CD4-positive, alpha-beta T cell treated with Interleukin-15 for 4 hours (primary cell): ENCODE measurements at regions not wholly inside any gene's neighbourhood (a gene's known extent, or its start where the extent isn't known, plus 50 kb on each side); places are given as distances from the start of the nearest gene placed in this dataset.

ENCODE experiments used
- DNase-seq: peaks from one replicate; pipeline ENCODE4 v3.0.0-alpha.2; 2020; ENCODE audit warnings: low spot score

DNA sequence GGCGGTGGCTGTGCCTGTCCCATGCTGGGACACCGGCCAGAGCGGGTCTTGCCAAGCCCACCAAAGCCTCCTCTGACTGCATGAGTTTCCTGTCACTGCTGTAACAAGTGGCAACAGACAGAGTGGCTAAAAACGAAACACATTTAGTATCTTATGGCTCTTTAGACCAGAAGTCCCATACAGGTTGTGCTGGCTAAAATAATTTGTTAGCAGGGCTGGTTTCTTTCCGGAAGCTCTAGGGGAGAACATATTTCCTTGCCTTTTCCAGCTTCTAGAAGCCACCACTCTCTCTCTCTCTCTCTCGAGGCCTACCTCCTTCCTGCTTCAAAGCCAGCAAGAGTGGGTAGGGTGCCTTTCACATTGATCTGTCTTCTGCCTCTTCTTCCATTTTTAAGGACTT is 171.6 kb upstream of the PLPP4 start:
- DNase-seq: no peak

DNA sequence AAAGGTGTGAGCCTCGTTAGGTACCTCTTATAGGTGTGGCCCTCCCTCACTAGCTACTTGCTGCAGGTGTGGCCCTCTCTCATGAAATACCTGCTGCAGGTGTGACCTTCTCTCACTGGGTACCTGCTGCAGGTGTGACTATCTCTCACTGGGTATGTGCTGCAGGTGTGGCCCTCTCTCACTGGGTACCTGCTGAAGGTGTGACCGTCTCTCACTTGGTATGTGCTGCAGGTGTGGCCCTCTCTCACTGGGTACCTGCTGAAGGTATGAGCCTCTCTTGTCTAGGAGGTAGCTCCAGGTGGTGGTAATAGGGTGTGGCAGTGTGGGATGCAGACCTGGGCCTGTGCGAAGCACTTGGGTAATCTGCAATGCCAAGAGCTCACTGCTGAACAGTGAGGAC is 170.7 kb upstream of the PLPP4 start:
- DNase-seq: no peak

DNA sequence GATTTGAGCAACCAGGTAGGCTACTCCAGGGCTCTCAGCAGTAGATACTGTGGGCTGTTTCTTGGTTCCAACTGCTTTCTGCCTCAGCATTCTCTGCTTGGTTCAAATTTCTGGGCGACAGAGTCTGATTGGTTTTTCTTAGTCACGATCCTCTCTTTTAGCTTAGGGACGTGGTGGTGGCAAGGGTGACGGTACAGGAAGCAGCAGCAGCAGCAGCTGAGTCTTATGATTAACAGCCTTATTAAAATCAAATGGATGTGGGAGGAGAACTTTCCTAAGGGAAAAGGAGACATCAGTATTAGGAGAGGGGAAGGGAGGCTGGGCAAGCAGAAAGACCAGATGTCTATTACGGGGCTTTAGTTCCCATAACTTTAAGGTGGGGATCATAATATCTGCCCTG is 156.5 kb upstream of the PLPP4 start:
- no peak for DNase-seq

DNA sequence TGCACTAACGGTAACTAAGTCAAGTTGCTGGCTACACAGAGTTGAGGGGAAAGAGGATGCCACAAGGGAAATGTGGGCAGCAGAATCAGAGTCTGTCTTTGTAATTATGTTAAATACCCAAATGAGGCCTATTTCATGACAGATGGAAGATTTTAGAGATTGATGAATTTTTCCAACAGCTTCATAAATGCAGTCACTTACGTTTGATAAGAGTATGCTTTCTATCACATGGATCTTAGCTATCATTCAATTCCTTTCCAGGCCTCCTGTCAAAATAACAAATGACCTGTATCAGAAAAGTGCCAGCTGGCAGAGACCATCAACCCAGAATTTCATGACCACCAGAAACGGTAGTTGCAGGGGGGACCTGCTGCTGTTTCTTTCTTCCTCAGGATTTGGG is 148.4 kb upstream of the PLPP4 start:
- DNase-seq: no peak

DNA sequence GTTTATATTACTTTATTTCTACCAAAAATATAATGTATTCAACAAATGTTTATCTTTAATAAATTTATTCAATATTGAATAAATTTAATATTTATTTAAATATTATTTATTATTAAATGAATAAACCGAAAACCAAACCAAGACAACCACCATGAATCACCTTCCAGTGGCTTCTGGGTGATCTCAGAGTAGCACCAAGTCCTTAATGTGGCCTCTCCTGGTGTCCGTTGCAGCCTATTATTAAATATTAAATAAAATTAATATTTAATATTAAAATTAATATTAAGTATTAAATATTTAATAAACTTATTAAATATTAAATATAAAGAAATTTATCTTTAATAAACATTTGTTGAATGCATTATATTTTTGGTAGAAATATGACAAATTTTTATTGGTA is 143.3 kb upstream of the PLPP4 start:
- no peak for DNase-seq

DNA sequence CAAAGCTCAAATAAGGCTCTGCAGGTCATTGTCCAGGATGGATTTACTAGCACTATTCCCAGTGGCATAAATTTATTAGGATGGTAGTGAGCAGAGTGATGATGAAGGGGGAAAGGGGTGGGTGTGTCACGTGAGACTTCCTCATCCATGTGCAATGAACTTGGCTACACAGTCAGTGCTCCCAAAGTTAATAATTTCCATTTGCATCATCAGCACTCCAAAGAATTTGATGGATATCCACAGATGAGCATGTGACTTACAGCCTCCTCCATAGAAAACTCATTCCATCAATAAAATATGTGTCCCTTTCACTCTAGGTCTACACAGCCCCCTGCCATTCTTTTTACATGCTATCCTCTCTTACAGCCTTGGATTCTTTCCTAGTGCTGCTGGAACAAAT is 142.6 kb upstream of the PLPP4 start:
- no peak for DNase-seq

DNA sequence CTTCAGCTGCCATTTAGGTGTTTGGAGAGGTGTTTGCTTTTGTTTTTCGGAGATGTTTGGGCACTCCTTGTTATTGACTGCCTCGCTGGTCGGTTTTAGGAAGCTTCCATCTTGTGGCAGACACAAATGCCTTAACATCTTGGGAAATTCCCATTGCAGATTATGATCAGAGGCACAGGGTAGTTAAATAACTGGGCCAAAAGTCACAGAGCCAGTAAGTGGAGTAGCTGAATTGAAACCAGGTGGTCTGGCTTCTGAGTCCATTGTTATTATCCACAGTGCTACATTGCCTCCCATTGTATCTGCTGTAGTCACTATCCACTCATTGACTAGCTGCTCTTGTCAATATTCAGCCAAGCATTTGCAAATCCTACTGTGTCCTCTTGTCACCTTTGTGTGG is 138.2 kb upstream of the PLPP4 start:
- DNase-seq: no peak

DNA sequence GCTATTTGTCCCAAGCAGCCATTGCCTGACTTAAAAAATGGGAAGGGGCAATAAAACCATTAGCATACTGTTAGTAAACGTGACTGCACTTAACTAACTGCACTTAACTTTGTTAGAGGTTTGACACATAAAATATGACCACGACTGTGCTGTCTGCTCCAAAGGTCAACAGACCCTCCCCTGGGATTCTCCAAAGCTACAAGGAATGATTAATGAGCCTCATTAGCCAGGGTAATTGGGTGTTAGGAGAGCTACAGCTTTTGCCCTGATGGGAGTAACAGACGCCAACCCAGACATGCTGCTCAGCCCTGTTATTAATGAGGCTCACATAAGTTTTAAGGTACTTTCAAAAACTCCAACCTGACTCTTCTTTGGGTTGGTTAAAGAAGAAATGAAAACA is 129.4 kb upstream of the PLPP4 start:
- DNase-seq: no peak

DNA sequence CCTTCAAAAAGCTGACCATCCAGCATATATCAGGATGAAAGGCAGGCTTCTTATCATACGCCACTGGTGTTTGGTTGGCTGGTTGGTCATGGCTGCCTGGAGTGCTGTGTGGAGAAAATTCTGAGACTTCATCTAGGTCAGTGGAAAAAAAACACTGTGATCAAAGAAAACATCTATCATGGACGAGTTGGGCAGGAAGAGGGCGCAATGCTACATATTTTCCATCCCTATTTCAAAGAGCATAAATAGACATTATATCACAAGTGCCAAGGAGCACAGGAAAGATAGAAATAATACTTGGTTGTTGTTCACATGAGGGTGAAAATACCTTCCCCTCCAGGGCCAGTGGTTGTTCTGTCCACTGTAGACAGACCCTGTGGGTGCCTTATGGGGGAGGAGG is 128.4 kb upstream of the PLPP4 start:
- DNase-seq: no peak

DNA sequence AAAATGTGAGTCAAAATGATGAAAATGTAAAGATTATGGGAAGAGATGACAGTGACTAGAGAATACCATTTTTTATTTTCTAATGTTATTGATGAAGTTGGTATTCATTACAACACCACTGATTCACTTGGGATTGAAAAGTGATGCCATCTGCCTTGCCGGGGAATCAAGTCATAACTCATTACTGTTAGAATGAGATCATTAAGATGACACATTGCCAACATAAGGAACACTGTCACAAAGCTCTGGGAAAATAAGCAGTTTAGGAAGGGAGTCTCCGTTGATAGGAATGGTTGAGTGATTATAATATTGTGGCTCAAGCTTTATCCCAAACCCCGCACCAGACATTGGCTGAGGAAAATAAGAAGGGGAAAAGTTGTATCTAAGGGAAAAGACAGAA is 121.5 kb upstream of the PLPP4 start:
- DNase-seq: no peak

DNA sequence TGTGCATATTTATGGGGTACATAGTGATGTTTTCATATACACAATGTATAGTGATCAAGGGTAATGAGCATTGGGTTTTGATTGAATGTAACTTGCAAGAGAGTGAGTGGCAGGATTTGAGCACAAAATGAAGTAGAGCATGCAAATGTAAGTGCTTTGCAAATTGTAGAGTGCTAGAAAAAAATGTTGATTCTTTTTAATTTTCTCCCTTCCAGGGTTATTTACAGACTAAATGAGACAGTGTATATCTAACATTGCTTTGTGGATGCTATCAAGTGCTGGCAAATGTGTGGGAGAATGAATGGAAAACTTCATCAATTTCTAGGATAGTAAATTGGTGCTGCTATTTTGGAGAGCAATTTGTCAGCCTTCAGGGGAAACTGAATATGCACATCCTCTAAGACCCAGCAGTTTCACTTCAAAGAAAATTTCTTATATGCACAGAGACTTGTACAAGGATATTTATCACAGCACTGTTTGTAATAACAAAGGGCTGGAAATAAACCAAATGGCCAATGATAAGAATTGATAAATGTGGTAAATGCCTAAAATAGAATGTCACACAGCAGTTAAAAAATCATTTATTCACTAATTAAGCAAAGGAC is 120.6 kb upstream of the PLPP4 start:
- DNase-seq: no peak

DNA sequence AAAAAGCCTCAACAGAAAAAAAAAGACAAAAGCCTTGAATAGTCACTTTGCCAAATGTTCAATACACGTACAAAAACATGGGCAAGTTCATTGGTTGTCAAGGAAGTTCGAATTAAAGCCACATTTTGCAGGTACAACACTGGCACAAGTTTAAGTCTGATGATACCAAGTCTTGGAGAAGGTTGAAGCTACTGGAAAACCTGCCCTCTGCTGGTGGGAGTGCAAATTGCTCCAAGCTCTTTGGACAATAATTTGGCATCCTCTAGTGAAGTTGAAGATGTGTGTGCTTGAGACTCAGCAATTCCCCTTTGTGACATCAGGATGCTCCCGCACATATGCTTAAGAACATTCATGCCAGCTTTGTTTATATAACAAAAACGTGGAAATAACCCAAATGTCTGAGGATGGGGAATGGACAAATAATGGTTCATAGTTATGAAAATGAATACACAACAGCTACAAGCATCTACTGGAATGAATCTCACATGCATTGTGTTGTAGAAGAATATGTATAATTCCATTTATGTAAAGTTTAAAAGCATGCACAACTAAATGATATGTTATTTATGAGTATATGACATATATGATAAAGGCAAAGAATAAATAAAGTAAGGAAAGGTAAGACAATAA is 120.0 kb upstream of the PLPP4 start:
- peak; percentile 33 for DNase-seq

DNA sequence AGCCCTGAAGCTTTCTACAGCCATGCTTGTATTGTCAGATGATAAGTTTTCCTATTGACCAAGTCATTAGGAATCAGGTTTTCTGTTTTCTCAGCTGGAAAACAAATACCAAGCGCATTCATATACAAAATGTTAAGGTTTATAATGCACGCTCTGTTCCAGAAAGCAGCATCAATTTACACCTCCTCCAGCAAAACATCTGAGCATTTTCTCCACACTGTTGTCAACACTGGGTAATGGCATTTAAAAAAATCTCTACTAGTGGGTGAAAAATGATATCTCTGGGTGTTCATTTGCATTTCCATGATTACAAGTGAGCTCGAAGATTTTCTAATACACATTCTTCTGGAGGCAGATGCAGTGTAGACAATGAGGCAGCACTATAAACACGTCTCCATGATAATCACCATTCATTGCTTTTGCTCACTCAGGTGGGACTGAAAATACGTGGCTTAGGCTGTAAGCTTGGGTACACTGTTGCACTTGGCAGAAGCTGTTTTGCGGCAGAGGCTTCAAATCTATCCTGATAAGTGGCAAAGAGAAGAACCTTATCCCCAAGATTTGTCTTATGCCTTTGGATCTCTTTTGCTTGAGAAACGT is 114.8 kb upstream of the PLPP4 start:
- DNase-seq: no peak

DNA sequence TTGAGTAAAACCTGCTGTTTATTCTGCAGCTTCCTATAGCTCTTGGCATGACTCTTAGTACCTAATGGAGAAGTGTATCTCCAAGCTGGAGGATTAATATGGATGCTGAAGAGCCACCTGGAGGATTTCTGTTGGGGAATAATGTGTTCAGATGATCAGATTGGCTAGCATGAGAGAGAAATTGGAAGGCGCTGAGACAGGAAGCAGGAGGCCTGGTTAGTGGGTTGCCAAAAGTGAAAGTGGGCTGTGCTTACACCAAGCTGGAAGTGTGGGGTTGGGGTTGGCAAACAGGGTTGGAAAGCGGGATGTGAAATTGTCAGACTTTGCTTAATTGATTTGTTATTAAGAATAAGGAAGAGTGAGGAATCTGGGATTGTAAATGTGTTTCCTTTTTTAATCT is 111.8 kb upstream of the PLPP4 start:
- DNase-seq: no peak

DNA sequence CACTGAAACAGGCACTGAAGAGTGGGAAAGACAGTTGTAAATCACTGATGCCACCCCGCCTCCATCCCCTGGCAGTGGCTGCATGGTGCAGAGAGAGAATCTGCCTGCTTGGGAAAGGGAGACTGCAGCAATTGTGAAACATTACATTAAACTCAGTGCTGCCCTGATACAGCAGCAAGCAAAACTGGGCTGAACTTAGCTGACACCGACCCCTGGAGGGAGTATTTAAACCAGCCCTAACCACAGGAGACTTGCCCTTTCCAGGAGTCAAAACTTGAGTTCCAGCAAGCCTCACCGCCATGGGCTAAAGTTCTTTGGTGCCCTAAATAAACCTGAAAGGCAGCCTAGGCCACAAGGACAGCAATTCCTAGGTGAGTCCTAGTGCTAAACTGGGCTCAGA is 109.4 kb upstream of the PLPP4 start:
- no peak for DNase-seq

DNA sequence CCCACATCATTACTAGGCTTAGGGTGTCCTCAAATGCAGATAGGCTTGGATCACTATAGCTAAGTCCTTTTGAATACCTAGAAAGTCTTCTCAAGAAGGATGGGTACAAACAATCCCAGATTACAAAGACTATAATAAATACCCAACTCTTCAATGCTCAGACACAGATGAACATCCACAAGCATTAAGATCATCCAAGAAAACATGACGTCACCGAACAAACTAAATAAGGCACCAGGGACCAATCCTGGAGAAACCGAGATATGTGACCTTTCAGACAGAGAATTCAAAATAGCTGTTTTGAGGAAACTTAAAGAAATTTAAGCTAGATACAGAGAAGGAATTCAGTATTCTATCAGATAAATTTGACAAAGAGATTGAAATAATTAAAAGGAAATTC is 108.0 kb upstream of the PLPP4 start:
- no peak for DNase-seq

DNA sequence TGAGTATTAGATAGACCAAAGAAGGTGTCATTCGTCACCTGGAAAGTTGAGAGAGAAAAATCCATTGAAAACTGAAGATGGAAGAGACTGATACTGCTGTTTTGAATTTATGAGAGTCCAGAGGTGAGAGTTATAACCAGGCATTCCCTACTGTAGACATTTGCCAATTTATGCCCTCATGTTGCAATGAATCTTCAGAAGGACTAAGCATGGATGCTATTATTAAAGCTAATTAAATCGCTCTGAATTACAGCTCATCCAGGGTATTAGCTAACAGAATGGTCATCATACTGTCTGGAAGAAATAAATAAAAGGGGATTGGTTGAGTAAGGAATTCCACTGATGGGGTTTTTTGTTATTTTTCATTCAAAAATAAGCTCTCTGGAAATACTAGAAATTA is 101.6 kb upstream of the PLPP4 start:
- DNase-seq: no peak

DNA sequence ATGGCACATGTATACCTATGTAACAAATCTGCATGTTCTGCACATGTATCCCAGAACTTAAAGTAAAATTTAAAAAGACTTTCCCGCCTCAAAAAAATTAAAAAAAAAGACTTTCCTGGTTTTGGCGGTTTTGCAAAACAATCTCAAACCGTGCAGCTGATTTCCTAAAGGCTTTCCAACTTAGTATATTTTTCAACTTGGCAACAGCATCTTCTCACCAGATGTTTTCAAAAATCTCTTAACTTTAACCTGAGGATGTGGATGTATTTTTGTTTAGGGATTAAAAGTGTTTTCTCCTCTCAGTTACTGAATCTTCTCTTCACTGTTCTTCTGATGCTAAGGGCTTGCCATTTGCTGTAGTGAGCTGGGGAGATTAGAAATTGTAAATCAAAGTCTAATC is 96.5 kb upstream of the PLPP4 start:
- DNase-seq: no peak

DNA sequence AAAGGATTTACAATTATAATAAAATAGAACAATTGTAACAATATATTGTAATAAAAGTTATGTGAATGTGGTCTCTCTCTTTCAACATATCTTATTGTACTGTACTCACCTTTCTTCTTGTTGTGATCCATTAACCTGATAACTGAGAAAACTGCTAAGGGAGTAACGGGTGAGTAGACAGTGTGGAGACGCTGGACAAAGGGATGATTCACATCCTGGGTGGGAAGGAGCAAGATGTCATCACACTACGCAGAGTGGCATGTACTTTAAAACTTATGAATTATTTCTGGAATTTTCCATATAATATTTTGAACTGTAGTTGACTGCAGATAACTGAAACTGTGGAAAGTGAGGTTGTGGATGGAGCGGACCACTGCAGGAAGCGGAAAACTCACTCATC is 91.2 kb upstream of the PLPP4 start:
- DNase-seq: no peak

DNA sequence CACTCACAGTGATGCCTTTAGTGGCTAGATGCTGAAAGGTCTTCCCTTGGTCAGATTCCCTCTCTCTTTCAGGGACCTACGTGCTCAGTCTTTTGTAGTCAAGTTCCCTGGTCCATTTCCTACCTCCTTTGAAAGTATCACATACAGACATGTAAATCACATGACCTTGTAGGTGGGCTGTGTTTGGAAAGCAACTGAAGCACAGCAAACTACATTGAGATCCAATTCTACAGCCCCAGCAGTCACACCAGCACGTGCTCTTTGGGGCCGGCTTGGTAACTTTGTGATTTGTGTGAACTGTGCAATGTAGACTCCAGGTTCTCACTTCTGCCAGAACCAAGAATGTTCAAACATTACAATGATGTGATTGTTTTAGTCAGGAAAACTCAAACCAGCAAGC is 89.7 kb upstream of the PLPP4 start:
- no peak for DNase-seq

DNA sequence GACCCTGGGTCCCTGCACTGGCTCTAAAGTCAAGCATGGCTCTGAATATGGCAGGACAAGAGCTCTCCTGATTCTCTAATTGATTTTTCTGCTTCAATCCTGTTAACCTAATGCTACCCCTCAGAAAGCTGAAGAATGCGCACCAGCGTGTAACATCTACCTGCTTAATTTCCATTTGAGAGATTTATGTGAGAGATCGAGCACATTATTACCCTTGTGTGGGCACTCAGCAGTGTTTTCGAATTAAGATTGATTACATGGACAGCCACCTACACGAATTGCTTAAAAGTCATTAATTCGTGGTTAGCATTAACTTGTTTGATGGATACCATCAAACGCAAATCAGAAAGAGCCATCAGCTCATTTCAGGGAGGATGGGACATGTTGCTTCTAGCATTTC is 88.7 kb upstream of the PLPP4 start:
- no peak for DNase-seq

DNA sequence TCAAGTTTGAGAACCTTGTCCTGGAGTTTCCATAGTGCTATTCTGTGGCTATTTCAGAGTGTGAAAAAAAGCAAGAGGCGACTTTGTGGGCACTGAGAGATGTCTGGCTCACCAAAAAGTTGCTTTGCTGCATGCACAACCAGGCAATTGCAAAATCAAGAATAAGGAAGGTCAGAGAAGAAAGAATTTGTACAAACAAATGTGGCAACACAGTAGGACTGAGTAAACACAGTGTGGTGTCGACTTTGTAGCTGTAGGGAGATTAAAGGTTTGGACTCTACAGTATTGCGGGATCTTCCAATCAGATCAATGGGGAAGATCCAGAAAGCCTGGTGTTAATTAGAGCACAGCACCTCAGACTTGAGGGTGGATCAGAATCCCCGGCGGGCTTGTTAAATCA is 88.1 kb upstream of the PLPP4 start:
- DNase-seq: no peak

DNA sequence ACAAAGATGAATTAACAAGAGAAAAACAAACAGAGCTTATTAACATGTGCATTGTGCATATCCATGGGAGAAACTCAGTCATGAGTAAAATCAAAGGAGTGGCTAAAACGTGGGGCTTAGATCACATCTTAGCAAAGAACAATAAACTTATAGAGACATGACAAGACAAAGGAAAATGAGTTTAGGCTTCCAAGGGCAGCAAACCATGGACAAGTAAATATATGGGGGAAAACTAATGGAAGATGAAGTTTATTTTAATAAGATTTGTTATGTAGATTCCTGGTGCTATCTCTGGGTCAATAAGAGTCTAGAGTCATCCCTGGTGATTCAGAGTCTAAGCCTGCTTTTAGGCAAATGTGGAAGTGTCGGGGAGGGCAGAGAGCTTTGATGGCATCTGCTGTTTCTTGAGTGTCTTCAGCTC is 87.2 kb upstream of the PLPP4 start:
- no peak for DNase-seq

DNA sequence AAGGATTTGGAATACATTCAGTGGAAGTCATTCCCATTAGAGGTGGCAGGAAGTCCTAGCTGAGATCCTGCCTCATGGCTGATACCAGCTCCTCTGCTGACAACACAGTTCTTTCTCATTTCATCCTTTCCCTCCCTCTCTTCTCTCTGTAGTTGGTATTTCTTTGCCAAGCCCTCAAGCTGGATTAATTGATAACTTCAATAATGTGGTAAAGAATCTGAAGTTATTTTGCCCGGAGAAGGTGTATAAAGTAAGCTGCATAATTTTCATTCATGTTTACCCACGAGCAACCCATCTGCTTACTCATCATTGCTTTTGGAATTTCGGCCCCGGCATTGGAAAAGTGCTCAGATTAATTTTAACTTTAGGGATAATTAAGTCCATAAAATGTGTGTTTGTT is 85.2 kb upstream of the PLPP4 start:
- no peak for DNase-seq
